HCT116 (cell line): ENCODE measurements at regions not wholly inside any gene's neighbourhood (a gene's known extent, or its start where the extent isn't known, plus 50 kb on each side); places are given as distances from the start of the nearest gene placed in this dataset.

ENCODE experiments used
- ATAC-seq: fragments of 200-7000 bp; cut with Tn5 transposase; 2 replicates; pipeline ENCODE4 v1.9.1; 2020; ENCODE audit warnings: mild to moderate bottlenecking, moderate library complexity
- BruUV-seq: library from RNA; stranded (reverse); fragments of 400-500 nt; replicated peaks from 2 replicates; lab custom pipeline; 2021; lab: Mats Ljungman, UMichigan
- CTCF ChIA-PET: fragments of 300-600 bp; sonication (Branson Sonifier 250); formaldehyde crosslinking; loops from one replicate; lab custom pipeline; 2021; ENCODE audit warnings: antibody characterized with exemption; lab: Charles Lee
- POLR2A ChIA-PET: fragments of 300-600, 350-600 bp; sonication (Branson Sonifier 250); formaldehyde crosslinking; loops from one replicate; lab custom pipeline; 2021; ENCODE audit warnings: antibody characterized with exemption; lab: Charles Lee
- RAD21 ChIA-PET, 2 experiments: fragments of 300-600 bp; sonication (Branson Sonifier 250); formaldehyde crosslinking; loops; one replicate each; lab custom pipeline; 2023; ENCODE audit warnings: low total read pairs in 2 of 2; ENCODE audit not compliant: uncharacterized antibody in 2 of 2, unreplicated experiment in 2 of 2, low non-redundant PET in 1 of 2; lab: Charles Lee
- DNase-seq: peaks from one replicate; pipeline ENCODE4 v3.0.0-alpha.2; 2010; ENCODE audit warnings: low read depth, low spot score
- H2AFZ ChIP-seq: fragments of 200-600 bp; shearing (Covaris generic), sonication (generic); 2 replicates; pipeline ENCODE4 v1.6.1; 2017; ENCODE audit warnings: low read depth, mixed run types, mixed read lengths, antibody characterized with exemption, low read length; ENCODE audit not compliant: poor library complexity, severe bottlenecking
- H3K27ac ChIP-seq: 2 replicates; pipeline ENCODE4 v1.5.1; 2012; ENCODE audit warnings: low read depth, low read length
- H3K27me3 ChIP-seq: fragments of 200-600 bp; sonication (generic); 2 replicates; pipeline ENCODE4 v1.6.1; 2016; ENCODE audit warnings: mixed run types, low read length, mixed read lengths; ENCODE audit not compliant: insufficient read depth
- H3K36me3 ChIP-seq, 2 experiments: fragments of 200-500 bp in 1 of 2; fragments of 200-600 bp in 1 of 2; sonication (Bioruptor generic) in 1 of 2; sonication (generic) in 1 of 2; 2 replicates each; pipeline versions ENCODE4 v1.5.1 to v1.6.1; 2014 to 2016; ENCODE audit warnings: low read length in 2 of 2, inconsistent platforms in 1 of 2, mixed read lengths in 1 of 2, mixed run types in 1 of 2; ENCODE audit not compliant: insufficient read depth in 2 of 2, control insufficient read depth in 1 of 2
- H3K4me1 ChIP-seq, 2 experiments: fragments of 200-600 bp in 1 of 2; sonication (generic) in 1 of 2; 2 replicates each; pipeline versions ENCODE4 v1.5.1 to v1.6.1; 2012 to 2017; ENCODE audit warnings: low read length in 2 of 2, inconsistent platforms in 1 of 2, mild to moderate bottlenecking in 1 of 2, mixed read lengths in 1 of 2, mixed run types in 1 of 2, moderate library complexity in 1 of 2; ENCODE audit not compliant: insufficient read depth in 2 of 2, control insufficient read depth in 1 of 2
- H3K4me2 ChIP-seq: fragments of 200-600 bp; sonication (generic); 2 replicates; pipeline ENCODE4 v1.6.1; 2017; ENCODE audit warnings: mixed run types, low read length, mixed read lengths
- H3K4me3 ChIP-seq, 2 experiments: fragments of 200-600 bp in 1 of 2; sonication (generic) in 1 of 2; replicated peaks in 1 of 2; 2 replicates each; pipeline ENCODE4 v1.5.1; 2011 to 2016; ENCODE audit warnings: low read length in 2 of 2, control low read depth in 1 of 2, low read depth in 1 of 2, mild to moderate bottlenecking in 1 of 2, mixed read lengths in 1 of 2, mixed run types in 1 of 2
- H3K79me2 ChIP-seq: fragments of 200-600 bp; sonication (generic); 2 replicates; pipeline ENCODE4 v1.6.1; 2017; ENCODE audit warnings: mild to moderate bottlenecking, mixed run types, low read length, moderate library complexity, mixed read lengths; ENCODE audit not compliant: insufficient read depth
- H3K9ac ChIP-seq: fragments of 200-600 bp; sonication (generic); 2 replicates; pipeline ENCODE4 v1.6.1; 2016; ENCODE audit warnings: low read length, mixed read lengths
- H3K9me2 ChIP-seq: fragments of 200-600 bp; sonication (generic), shearing (Covaris generic); 2 replicates; pipeline ENCODE4 v1.6.1; 2017; ENCODE audit warnings: mixed run types, mild to moderate bottlenecking, moderate library complexity; ENCODE audit not compliant: insufficient read depth
- H3K9me3 ChIP-seq, 2 experiments: fragments of 200-500 bp in 1 of 2; fragments of 200-600 bp in 1 of 2; sonication (Bioruptor generic) in 1 of 2; sonication (generic) in 1 of 2; 2 replicates each; pipeline ENCODE4 v1.6.1; 2014 to 2017; ENCODE audit warnings: low read length in 2 of 2, mixed read lengths in 2 of 2, inconsistent platforms in 1 of 2, low read depth in 1 of 2, mild to moderate bottlenecking in 1 of 2, mixed run types in 1 of 2, moderate library complexity in 1 of 2; ENCODE audit not compliant: control insufficient read depth in 1 of 2, insufficient read depth in 1 of 2
- H4K20me1 ChIP-seq: fragments of 200-600 bp; sonication (generic), shearing (Covaris generic); 2 replicates; pipeline ENCODE4 v1.6.1; 2017; ENCODE audit warnings: mixed run types, mild to moderate bottlenecking, moderate library complexity; ENCODE audit not compliant: insufficient read depth
- CBX3 ChIP-seq: IDR thresholded peaks from 2 replicates; pipeline ENCODE4 v1.6.1; 2012; ENCODE audit warnings: low read depth
- ELF1 ChIP-seq: IDR thresholded peaks from 2 replicates; pipeline ENCODE4 v1.6.1; 2012; ENCODE audit warnings: low read depth, borderline replicate concordance
- RAD21 ChIP-seq: IDR thresholded peaks from 2 replicates; pipeline ENCODE4 v1.6.1; 2012; ENCODE audit warnings: low read depth, mild to moderate bottlenecking
- ZFX ChIP-seq: fragments of 450-650 bp; IDR thresholded peaks from 2 replicates; pipeline ENCODE4 v1.6.1; 2017
- intact Hi-C: fragments of 100-400 bp; cut with micrococcal nuclease; formaldehyde crosslinking; loops from 2 replicates; pipeline ENCODE4 v1.10.0; 2022
- TF ChIP-seq, protein P1 (sequence below): IDR thresholded peaks from 2 replicates; pipeline ENCODE4 v1.6.1; 2012; ENCODE audit warnings: low read depth
- TF ChIP-seq, protein P2 (sequence below): IDR thresholded peaks from 2 replicates; pipeline ENCODE4 v1.6.1; 2012
- TF ChIP-seq, protein P3 (sequence below), 3 experiments: fragments of 200-600 bp in 1 of 3; sonication (generic) in 1 of 3; IDR thresholded peaks in 2 of 3; conservative IDR thresholded peaks in 1 of 3; 2 replicates each; pipeline ENCODE4 v1.5.1; 2012 to 2017; ENCODE audit warnings: low read depth in 2 of 3, low read length in 2 of 3, antibody characterized with exemption in 1 of 3, borderline replicate concordance in 1 of 3, control low read depth in 1 of 3, mild to moderate bottlenecking in 1 of 3, mixed read lengths in 1 of 3, mixed run types in 1 of 3, moderate library complexity in 1 of 3; ENCODE audit not compliant: insufficient read depth in 1 of 3

DNA sequence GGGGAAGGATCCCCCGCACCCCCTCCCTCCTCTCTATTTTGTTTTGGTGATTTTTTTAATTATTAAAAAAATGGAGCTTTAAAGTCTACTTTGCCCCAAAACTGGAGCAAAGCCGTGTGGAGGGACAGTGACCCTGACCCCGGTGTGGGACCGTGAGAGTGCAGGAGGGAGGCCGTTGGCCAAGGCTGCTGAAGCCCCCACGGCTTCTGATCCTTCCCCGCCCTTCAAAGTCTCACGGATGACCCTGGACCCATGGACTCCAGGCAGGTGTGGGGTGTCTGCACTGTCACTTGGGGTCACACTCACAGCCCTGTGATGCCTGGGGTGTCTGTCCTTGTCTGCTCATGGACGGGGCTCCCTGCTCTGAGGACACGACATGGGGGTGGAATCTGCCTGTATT is 133.3 kb downstream of the CPZ start:
- BruUV-seq: no TSS peak
- no peak overlapping the region for H3K4me3 ChIP-seq
- H2AFZ ChIP-seq: no peak overlapping the region
- H3K79me2 ChIP-seq: no peaks in the 10 kb centered on the region
- ATAC-seq (no peak), DNase-seq (no peak)
- no peak overlapping the region for H3K9ac ChIP-seq
- no peaks in the 10 kb centered on the region for H3K4me1 ChIP-seq
- no peak overlapping the region for H3K4me2 ChIP-seq
- no peaks in the 10 kb centered on the region for H3K36me3 ChIP-seq
- no peaks in the 10 kb centered on the region for H3K9me2 ChIP-seq
- H3K27me3 ChIP-seq: no peaks in the 10 kb centered on the region; the same call in 1 of the 2 replicates
- no peak overlapping the region for H3K27ac ChIP-seq
- no peaks in the 10 kb centered on the region for H4K20me1 ChIP-seq
- RAD21 ChIA-PET: no interaction called here
- POLR2A ChIA-PET: no interaction called here
- TF ChIP-seq, protein P1, sequence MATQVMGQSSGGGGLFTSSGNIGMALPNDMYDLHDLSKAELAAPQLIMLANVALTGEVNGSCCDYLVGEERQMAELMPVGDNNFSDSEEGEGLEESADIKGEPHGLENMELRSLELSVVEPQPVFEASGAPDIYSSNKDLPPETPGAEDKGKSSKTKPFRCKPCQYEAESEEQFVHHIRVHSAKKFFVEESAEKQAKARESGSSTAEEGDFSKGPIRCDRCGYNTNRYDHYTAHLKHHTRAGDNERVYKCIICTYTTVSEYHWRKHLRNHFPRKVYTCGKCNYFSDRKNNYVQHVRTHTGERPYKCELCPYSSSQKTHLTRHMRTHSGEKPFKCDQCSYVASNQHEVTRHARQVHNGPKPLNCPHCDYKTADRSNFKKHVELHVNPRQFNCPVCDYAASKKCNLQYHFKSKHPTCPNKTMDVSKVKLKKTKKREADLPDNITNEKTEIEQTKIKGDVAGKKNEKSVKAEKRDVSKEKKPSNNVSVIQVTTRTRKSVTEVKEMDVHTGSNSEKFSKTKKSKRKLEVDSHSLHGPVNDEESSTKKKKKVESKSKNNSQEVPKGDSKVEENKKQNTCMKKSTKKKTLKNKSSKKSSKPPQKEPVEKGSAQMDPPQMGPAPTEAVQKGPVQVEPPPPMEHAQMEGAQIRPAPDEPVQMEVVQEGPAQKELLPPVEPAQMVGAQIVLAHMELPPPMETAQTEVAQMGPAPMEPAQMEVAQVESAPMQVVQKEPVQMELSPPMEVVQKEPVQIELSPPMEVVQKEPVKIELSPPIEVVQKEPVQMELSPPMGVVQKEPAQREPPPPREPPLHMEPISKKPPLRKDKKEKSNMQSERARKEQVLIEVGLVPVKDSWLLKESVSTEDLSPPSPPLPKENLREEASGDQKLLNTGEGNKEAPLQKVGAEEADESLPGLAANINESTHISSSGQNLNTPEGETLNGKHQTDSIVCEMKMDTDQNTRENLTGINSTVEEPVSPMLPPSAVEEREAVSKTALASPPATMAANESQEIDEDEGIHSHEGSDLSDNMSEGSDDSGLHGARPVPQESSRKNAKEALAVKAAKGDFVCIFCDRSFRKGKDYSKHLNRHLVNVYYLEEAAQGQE: no peak
- no peak for TF ChIP-seq ZFX
- TF ChIP-seq CBX3: no peak
- TF ChIP-seq ELF1: no peak
- no peak for TF ChIP-seq RAD21
- TF ChIP-seq, protein P2, sequence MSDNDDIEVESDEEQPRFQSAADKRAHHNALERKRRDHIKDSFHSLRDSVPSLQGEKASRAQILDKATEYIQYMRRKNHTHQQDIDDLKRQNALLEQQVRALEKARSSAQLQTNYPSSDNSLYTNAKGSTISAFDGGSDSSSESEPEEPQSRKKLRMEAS: no peak
- TF ChIP-seq, protein P3, sequence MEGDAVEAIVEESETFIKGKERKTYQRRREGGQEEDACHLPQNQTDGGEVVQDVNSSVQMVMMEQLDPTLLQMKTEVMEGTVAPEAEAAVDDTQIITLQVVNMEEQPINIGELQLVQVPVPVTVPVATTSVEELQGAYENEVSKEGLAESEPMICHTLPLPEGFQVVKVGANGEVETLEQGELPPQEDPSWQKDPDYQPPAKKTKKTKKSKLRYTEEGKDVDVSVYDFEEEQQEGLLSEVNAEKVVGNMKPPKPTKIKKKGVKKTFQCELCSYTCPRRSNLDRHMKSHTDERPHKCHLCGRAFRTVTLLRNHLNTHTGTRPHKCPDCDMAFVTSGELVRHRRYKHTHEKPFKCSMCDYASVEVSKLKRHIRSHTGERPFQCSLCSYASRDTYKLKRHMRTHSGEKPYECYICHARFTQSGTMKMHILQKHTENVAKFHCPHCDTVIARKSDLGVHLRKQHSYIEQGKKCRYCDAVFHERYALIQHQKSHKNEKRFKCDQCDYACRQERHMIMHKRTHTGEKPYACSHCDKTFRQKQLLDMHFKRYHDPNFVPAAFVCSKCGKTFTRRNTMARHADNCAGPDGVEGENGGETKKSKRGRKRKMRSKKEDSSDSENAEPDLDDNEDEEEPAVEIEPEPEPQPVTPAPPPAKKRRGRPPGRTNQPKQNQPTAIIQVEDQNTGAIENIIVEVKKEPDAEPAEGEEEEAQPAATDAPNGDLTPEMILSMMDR (IDR thresholded peaks at IDR 0.05 in 2 of 3, conservative IDR thresholded peaks at IDR 0.05 in 1 of 3; ENCODE audit: borderline replicate concordance in 1 of 3, insufficient read depth in 1 of 3, low read depth in 2 of 3, low read length in 2 of 3): no peak
- TF ChIP-seq, all 23 proteins: peak for 0
- intact Hi-C loops: no loop called here
- H3K9me3 ChIP-seq: no peaks in the 10 kb centered on the region
- CTCF ChIA-PET: no interaction called here
